Urinary bladder (tissue), 3 donors: ENCODE measurements at regions not wholly inside any gene's neighbourhood (a gene's known extent, or its start where the extent isn't known, plus 50 kb on each side); places are given as distances from the start of the nearest gene placed in this dataset.

Source experiments
- DNase-seq: peaks from one replicate; pipeline ENCODE4 v3.0.0-alpha.2; 2015; ENCODE audit errors: extremely low spot score
- H3K27ac ChIP-seq: one replicate; pipeline ENCODE4 v1.5.1; 2013; ENCODE audit warnings: low read depth, mild to moderate bottlenecking, moderate library complexity
- H3K36me3 ChIP-seq: one replicate; pipeline ENCODE4 v1.6.1; 2013; ENCODE audit warnings: mild to moderate bottlenecking, moderate library complexity; ENCODE audit not compliant: insufficient read depth
- H3K4me1 ChIP-seq: one replicate; pipeline ENCODE4 v1.6.1; 2013; ENCODE audit warnings: mild to moderate bottlenecking, moderate library complexity; ENCODE audit not compliant: insufficient read depth
- H3K4me3 ChIP-seq: one replicate; pipeline ENCODE4 v1.5.1; 2013; ENCODE audit warnings: low read depth, low read length
- WGBS: extraction: QIAGEN DNeasy Blood & Tissue Kit; methylation state at CpG from one replicate; pipeline ENCODE4 v1.1.7; 2013; 5-methylcytosine and 5-hydroxymethylcytosine counted together
- donor health status: healthy with polysubstance abuse.
- donor health status: healthy.

GRCh38 chr5:10151656-10152055 lies 98.0 kb downstream of the ATPSCKMT start:
- no peaks in the 10 kb centered on the region for H3K36me3 ChIP-seq
- H3K4me3 ChIP-seq, result no peak overlapping the region
- 86% methylated on average over 3 of the region's 3 CpGs for WGBS
- no peak overlapping the region for H3K27ac ChIP-seq
- no peak for DNase-seq
- H3K4me1 ChIP-seq, result no peaks in the 10 kb centered on the region

DNA sequence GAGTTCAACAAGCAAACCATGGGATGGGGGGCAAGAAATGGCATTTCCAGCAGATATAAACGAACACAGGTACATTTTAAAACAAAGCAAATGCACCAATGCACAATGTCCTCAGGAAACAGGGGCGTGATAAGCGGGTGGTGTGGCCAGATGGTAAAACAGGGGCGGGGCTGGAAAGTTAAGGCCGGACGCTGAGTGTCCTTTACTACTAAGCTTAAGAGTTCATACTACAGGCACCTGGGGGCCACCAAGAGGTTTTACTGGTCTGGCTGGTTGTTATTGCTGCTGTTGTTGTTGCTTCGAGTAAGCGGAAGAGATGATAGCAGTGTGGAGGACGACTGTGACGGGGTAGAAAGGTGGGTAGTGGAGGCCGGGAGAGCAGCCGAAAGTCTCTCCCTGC lies 99.8 kb downstream of the ATPSCKMT start:
- no peak for DNase-seq
- no peaks in the 10 kb centered on the region for H3K4me1 ChIP-seq
- H3K36me3 ChIP-seq, result no peaks in the 10 kb centered on the region
- WGBS, result 84% methylated on average over 12 of the region's 12 CpGs
- H3K27ac ChIP-seq, result no peak overlapping the region
- no peak overlapping the region for H3K4me3 ChIP-seq

- WGBS, result 64% methylated on average over 6 of the region's 6 CpGs
- Histone ChIP-seq H3K36me3 (no peaks in the 10 kb centered on the region), H3K27ac (no peak overlapping the region), H3K4me3 (no peak overlapping the region), H3K4me1 (no peaks in the 10 kb centered on the region)
- DNase-seq, result no peak
Measured at GRCh38 chr5:10145923-10146401, 103.7 kb downstream of the ATPSCKMT start.

DNA sequence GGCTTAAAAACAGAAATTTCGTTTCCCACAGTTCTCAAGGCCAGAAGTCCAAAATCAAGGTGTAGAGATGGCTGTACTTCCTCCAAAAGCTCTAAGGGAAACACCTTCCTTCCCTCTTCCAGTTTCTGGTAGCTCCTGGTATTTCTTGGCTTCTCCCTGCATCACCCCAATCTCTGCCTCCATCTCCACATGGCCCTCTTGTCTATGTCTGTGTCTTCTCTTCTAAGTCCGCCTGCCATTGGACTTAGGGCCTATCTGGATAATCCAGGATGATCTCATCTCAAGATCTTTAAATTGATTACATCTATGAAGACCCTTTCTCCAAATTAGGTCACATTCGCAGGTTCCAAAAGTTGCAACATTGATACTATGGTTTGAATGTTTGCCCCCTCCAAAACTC lies 105.6 kb downstream of the ATPSCKMT start:
- DNase-seq, result no peak
- 91% methylated on average over 3 of the region's 3 CpGs for WGBS

DNA sequence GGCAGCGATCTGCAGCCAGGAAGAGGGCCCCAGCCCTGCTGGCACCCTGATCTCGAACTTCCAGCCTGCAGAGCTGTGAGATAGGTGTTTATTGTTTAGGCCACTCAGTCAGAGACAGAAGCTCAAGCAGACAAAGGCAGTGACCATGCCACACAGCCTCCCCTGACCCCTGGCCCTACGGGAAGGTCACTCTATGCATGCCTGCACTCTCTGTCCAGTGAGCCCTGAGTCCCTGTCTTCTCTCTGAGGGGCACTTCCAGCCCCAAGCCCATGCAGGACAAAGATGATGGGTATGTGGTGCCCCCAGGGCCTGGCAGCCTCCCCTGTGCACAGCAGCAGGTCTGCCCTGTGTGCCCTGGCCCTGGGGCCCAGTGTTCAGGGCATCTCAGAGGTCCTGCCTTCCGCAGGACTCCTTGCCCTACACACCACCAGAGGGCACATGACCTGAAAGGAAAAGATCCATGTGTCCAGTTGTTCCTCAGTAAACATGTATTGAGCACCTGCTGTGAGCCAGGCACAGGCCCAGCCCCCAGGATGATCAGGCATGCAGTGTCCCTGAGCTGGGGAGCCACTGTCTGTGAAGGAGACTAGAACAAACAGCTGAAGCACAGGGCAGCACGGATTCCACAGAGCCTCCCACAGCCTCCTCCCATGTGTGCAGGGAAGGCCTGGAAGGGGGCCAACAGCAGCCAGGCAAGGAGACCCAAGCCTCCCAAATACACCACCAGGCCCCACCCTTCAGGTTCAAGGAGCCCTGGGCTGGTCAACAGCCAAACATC lies 109.3 kb downstream of the ATPSCKMT start:
- Histone ChIP-seq H3K4me1 (no peaks in the 10 kb centered on the region), H3K4me3 (no peak overlapping the region), H3K27ac (no peak overlapping the region), H3K36me3 (no peaks in the 10 kb centered on the region)
- 86% methylated on average over 5 of the region's 5 CpGs for WGBS
- no peak for DNase-seq

More for the DNA sequence above, 105.6 kb downstream of the ATPSCKMT start:
- Histone ChIP-seq H3K4me3 (no peak overlapping the region), H3K4me1 (no peaks in the 10 kb centered on the region), H3K36me3 (no peaks in the 10 kb centered on the region), H3K27ac (no peak overlapping the region)

DNA sequence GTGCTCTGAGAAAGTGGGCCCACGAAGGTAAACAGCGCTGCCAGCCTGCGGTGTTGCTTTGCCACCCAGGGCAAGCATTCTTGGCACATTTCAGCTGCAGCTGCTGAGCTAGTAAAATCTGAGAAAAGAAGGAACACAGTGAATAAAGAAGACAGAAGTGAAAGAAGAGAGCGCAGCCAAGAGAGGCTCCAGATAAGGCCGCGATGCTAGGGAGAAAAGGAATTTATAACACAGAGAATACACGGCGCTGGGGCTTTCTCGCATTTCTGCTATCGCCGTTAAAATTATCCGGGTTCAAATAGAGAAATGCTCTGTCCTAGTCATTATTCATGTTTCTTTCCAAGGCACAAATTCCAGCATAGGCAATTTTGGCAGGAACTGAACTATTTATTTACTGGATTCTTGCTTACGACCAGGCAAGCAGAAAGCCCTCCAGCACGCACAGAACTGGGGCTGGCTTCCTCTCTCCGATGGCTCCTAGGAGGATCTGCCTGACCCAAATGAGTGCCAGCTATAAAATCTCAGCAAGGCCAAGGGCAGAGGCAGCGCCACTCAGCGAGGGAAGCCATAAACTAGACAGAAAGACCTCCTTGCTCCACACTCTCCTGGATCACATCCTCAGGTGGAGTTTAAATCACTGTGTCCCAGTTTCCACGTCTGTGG lies 111.2 kb downstream of the ATPSCKMT start:
- no peak for DNase-seq
- no peaks in the 10 kb centered on the region for H3K4me1 ChIP-seq
- no peak overlapping the region for H3K4me3 ChIP-seq
- 30% methylated on average over 18 of the region's 18 CpGs for WGBS
- H3K36me3 ChIP-seq, result no peaks in the 10 kb centered on the region
- no peak overlapping the region for H3K27ac ChIP-seq

GRCh38 chr5:10133830-10134229 lies 115.9 kb downstream of the ATPSCKMT start:
- H3K4me1 ChIP-seq, result no peaks in the 10 kb centered on the region
- no peak for DNase-seq
- WGBS, result 52% methylated on average over 2 of the region's 2 CpGs
- no peak overlapping the region for H3K4me3 ChIP-seq
- H3K27ac ChIP-seq, result no peak overlapping the region
- no peaks in the 10 kb centered on the region for H3K36me3 ChIP-seq

- no peak for DNase-seq
- H3K4me3 ChIP-seq, result no peak overlapping the region
Measured at GRCh38 chr5:10130881-10131280, 118.8 kb downstream of the ATPSCKMT start.

GRCh38 chr5:10126900-10127299 lies 122.8 kb downstream of the ATPSCKMT start:
- H3K4me1 ChIP-seq, result no peaks in the 10 kb centered on the region
- H3K36me3 ChIP-seq, result no peaks in the 10 kb centered on the region
- no peak overlapping the region for H3K27ac ChIP-seq
- H3K4me3 ChIP-seq, result no peak overlapping the region
- 97% methylated on average over 6 of the region's 6 CpGs for WGBS
- no peak for DNase-seq

More at GRCh38 chr5:10130881-10131280, 118.8 kb downstream of the ATPSCKMT start:
- no peak overlapping the region for H3K27ac ChIP-seq
- H3K4me1 ChIP-seq, result no peaks in the 10 kb centered on the region
- WGBS, result 52% methylated on average over 3 of the region's 3 CpGs
- H3K36me3 ChIP-seq, result no peaks in the 10 kb centered on the region

- Histone ChIP-seq H3K4me3 (no peak overlapping the region), H3K36me3 (no peaks in the 10 kb centered on the region), H3K4me1 (no peaks in the 10 kb centered on the region), H3K27ac (no peak overlapping the region)
- DNase-seq, result no peak
- WGBS, result 94% methylated on average over 9 of the region's 9 CpGs
Measured at GRCh38 chr5:10125116-10125515, 124.6 kb downstream of the ATPSCKMT start.

- Histone ChIP-seq H3K27ac (no peak overlapping the region), H3K4me1 (no peaks in the 10 kb centered on the region), H3K36me3 (no peaks in the 10 kb centered on the region), H3K4me3 (no peak overlapping the region)
- 80% methylated on average over 9 of the region's 9 CpGs for WGBS
- DNase-seq, result no peak
Measured at GRCh38 chr5:10124287-10124686, 125.4 kb downstream of the ATPSCKMT start.

DNA sequence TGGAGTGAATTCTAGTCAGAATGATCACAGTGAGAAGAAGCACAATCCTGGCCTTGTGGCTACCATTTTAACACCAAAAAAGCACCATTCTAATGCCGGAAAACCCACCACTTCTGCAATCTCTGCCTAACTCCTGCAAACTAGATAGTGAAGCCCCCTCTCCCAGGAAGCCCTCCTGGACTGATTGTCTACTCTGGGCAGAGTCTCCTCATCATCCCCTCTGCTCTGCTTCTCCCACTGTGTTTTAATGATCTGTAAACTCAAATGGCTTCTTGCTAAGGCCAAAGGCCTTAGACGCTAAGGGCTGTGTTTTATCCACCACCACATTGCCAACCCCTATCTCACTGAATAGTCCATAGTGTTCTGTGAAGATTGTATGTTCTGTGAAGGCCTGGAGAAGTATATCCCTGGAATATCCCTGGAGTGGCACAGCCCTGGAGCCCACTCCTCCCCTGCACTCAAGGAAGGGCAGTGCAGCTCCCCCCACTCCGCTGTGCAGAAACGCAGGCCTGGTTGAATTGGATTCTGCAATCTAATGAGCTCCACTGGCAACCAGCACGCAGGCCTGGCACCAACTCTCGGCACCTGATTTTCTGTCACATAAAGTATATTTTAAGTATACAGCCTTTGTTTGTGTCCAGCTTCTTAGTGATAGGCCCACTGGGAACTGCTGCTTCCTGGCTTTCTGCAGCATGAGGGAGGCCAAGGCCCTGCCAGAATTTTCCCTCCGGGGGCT lies 126.3 kb downstream of the ATPSCKMT start:
- 62% methylated on average over 7 of the region's 7 CpGs for WGBS
- Histone ChIP-seq H3K27ac (no peak overlapping the region), H3K36me3 (no peaks in the 10 kb centered on the region), H3K4me1 (no peaks in the 10 kb centered on the region), H3K4me3 (no peak overlapping the region)
- DNase-seq, result no peak

- WGBS, result 73% methylated on average over 1 of the region's 1 CpG
- Histone ChIP-seq H3K36me3 (no peaks in the 10 kb centered on the region), H3K4me3 (no peak overlapping the region), H3K4me1 (no peaks in the 10 kb centered on the region), H3K27ac (no peak overlapping the region)
- DNase-seq, result no peak
Measured at GRCh38 chr5:10122076-10122726, 127.5 kb downstream of the ATPSCKMT start.
